WTC11 (cell line): ENCODE measurements at regions not wholly inside any gene's neighbourhood (a gene's known extent, or its start where the extent isn't known, plus 50 kb on each side); places are given as distances from the start of the nearest gene placed in this dataset.

Experiments used
- ELF4 ChIP-seq: sonication (generic); formaldehyde crosslinking; IDR thresholded peaks from 2 replicates; pipeline ENCODE4 v1.8.1; 2022; ENCODE audit warnings: low read depth, mild to moderate bottlenecking, moderate library complexity, missing genetic modification reagents
- ETV6 ChIP-seq: sonication (generic); formaldehyde crosslinking; IDR thresholded peaks from 2 replicates; pipeline ENCODE4 v1.8.1; 2022; ENCODE audit warnings: mild to moderate bottlenecking, missing genetic modification reagents
- FOXJ3 ChIP-seq: sonication (generic); formaldehyde crosslinking; IDR thresholded peaks from 2 replicates; pipeline ENCODE4 v1.9.0; 2021; ENCODE audit warnings: missing genetic modification reagents, mild to moderate bottlenecking, borderline replicate concordance
- NR3C1 ChIP-seq: sonication (generic); formaldehyde crosslinking; conservative IDR thresholded peaks from 2 replicates; pipeline ENCODE4 v1.8.1; 2023; ENCODE audit warnings: low read depth, mild to moderate bottlenecking, missing genetic modification reagents
- SOX15 ChIP-seq: fragments of 250-450 bp; sonication (Bioruptor Pico); IDR thresholded peaks from 2 replicates; pipeline ENCODE4 v1.9.0; 2021; ENCODE audit warnings: mild to moderate bottlenecking
- TCF7 ChIP-seq: sonication (generic); formaldehyde crosslinking; IDR thresholded peaks from 2 replicates; pipeline ENCODE4 v1.8.0; 2022; ENCODE audit warnings: mild to moderate bottlenecking, low read depth, missing genetic modification reagents, moderate library complexity
- ZNF138 ChIP-seq: sonication (generic); formaldehyde crosslinking; conservative IDR thresholded peaks from 2 replicates; pipeline ENCODE4 v1.8.1; 2022; ENCODE audit warnings: mild to moderate bottlenecking, moderate library complexity, missing genetic modification reagents
- TF ChIP-seq, protein P1 (sequence below): sonication (generic); formaldehyde crosslinking; IDR thresholded peaks from 2 replicates; pipeline ENCODE4 v1.8.0; 2022; ENCODE audit warnings: mild to moderate bottlenecking, missing genetic modification reagents
- TF ChIP-seq, protein P2 (sequence below): fragments of 200-600 bp; IDR thresholded peaks from 2 replicates; pipeline ENCODE4 v1.8.0; 2022; ENCODE audit warnings: antibody characterized with exemption
- TF ChIP-seq, protein P3 (sequence below): sonication (generic); formaldehyde crosslinking; IDR thresholded peaks from 2 replicates; pipeline ENCODE4 v1.8.1; 2023; ENCODE audit warnings: mild to moderate bottlenecking, missing genetic modification reagents
- TF ChIP-seq, protein P4 (sequence below): sonication (generic); formaldehyde crosslinking; conservative IDR thresholded peaks from 2 replicates; pipeline ENCODE4 v1.8.1; 2022; ENCODE audit warnings: mild to moderate bottlenecking, missing genetic modification reagents
- TF ChIP-seq, protein P5 (sequence below): sonication (generic); formaldehyde crosslinking; IDR thresholded peaks from 2 replicates; pipeline ENCODE4 v1.8.1; 2022; ENCODE audit warnings: low read depth, missing genetic modification reagents, borderline replicate concordance
- TF ChIP-seq, protein P6 (sequence below): fragments of 250-450 bp; sonication (Bioruptor Pico); IDR thresholded peaks from 2 replicates; pipeline ENCODE4 v1.9.0; 2021; ENCODE audit warnings: moderate library complexity, mild to moderate bottlenecking, inconsistent platforms, borderline replicate concordance

DNA sequence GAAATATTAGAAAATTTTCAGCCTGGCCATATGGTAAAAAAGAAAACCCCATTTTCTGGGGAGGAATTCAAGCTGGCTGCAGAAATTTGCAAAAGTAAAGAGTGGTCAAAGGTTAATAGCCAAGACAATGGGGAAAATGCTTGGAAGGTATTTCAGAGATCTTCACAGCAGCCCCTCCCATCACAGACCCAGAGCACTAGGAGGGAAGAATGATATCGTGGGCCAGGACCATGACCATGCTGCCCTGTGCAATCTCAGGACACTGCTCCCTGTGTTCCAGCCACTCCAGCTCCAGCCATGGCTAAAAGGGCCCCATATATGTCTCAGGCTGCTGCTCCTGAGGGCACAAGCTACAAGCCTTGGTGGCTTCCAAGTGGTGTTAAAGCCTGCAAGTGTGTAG, 93.9 kb upstream of the AGAP1 start:
- TF ChIP-seq, protein P1, sequence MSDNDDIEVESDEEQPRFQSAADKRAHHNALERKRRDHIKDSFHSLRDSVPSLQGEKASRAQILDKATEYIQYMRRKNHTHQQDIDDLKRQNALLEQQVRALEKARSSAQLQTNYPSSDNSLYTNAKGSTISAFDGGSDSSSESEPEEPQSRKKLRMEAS (CRISPR knock-in tag): no peak
- TF ChIP-seq, protein P2, sequence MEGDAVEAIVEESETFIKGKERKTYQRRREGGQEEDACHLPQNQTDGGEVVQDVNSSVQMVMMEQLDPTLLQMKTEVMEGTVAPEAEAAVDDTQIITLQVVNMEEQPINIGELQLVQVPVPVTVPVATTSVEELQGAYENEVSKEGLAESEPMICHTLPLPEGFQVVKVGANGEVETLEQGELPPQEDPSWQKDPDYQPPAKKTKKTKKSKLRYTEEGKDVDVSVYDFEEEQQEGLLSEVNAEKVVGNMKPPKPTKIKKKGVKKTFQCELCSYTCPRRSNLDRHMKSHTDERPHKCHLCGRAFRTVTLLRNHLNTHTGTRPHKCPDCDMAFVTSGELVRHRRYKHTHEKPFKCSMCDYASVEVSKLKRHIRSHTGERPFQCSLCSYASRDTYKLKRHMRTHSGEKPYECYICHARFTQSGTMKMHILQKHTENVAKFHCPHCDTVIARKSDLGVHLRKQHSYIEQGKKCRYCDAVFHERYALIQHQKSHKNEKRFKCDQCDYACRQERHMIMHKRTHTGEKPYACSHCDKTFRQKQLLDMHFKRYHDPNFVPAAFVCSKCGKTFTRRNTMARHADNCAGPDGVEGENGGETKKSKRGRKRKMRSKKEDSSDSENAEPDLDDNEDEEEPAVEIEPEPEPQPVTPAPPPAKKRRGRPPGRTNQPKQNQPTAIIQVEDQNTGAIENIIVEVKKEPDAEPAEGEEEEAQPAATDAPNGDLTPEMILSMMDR: no peak
- TF ChIP-seq NR3C1 (no peak), ETV6 (CRISPR knock-in tag) (no peak), FOXJ3 (no peak), TCF7 (CRISPR knock-in tag) (no peak), ELF4 (CRISPR knock-in tag) (no peak), ZNF138 (no peak), SOX15 (CRISPR knock-in tag) (no peak)
- TF ChIP-seq, protein P3, sequence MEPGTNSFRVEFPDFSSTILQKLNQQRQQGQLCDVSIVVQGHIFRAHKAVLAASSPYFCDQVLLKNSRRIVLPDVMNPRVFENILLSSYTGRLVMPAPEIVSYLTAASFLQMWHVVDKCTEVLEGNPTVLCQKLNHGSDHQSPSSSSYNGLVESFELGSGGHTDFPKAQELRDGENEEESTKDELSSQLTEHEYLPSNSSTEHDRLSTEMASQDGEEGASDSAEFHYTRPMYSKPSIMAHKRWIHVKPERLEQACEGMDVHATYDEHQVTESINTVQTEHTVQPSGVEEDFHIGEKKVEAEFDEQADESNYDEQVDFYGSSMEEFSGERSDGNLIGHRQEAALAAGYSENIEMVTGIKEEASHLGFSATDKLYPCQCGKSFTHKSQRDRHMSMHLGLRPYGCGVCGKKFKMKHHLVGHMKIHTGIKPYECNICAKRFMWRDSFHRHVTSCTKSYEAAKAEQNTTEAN (CRISPR knock-in tag): no peak
- TF ChIP-seq, protein P4, sequence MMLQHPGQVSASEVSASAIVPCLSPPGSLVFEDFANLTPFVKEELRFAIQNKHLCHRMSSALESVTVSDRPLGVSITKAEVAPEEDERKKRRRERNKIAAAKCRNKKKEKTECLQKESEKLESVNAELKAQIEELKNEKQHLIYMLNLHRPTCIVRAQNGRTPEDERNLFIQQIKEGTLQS (CRISPR knock-in tag): no peak
- TF ChIP-seq, protein P5, sequence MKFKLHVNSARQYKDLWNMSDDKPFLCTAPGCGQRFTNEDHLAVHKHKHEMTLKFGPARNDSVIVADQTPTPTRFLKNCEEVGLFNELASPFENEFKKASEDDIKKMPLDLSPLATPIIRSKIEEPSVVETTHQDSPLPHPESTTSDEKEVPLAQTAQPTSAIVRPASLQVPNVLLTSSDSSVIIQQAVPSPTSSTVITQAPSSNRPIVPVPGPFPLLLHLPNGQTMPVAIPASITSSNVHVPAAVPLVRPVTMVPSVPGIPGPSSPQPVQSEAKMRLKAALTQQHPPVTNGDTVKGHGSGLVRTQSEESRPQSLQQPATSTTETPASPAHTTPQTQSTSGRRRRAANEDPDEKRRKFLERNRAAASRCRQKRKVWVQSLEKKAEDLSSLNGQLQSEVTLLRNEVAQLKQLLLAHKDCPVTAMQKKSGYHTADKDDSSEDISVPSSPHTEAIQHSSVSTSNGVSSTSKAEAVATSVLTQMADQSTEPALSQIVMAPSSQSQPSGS (CRISPR knock-in tag): no peak
- TF ChIP-seq, protein P6, sequence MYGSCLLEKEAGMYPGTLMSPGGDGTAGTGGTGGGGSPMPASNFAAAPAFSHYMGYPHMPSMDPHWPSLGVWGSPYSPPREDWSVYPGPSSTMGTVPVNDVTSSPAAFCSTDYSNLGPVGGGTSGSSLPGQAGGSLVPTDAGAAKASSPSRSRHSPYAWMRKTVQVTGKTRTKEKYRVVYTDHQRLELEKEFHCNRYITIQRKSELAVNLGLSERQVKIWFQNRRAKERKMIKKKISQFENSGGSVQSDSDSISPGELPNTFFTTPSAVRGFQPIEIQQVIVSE (CRISPR knock-in tag): no peak
